ENCODE measurements at regions not wholly inside any gene's neighbourhood (a gene's known extent, or its start where the extent isn't known, plus 50 kb on each side); places are given as distances from the start of the nearest gene placed in this dataset.
A peak's percentile ranks its signal among the peaks of the same experiment; 100 is the strongest.

DNA sequence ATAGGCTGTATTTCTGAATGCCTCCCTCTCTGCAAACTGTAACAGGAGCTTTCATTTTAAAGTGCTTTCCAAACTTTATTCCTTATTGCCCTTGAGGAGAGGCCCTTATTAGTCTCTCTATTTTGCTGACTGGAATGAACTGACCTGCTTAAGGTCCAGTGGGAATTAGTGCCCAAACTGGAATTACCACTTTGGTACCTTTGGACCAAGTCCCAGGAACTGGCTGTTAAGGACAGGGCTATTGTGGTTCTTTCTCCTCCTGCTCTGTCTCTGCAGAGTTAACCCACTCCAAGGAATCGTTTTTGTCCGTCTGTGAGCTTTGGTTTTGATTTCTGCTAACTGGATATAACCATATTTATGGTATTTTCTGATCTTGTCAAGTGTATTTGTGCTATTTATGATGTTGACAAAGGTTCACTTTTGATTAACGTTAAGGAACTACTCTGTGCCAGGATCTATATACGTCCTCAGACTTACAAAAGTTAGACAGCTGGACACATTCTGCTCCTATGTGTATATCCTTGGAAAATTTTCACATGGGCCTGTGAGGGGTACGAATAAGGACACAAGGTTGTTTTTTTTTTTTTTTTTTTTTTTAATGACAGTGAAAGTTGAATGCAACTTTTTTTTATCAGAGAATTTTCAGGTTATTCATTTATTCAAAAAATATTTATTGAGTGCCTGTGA is 189.1 kb upstream of the ANKRD55 start:
- DNase-seq (peak in 2 of 4 donors; percentile 39 to 74), ATAC-seq (peak; percentile 96)
- TF ChIP-seq, protein P1, sequence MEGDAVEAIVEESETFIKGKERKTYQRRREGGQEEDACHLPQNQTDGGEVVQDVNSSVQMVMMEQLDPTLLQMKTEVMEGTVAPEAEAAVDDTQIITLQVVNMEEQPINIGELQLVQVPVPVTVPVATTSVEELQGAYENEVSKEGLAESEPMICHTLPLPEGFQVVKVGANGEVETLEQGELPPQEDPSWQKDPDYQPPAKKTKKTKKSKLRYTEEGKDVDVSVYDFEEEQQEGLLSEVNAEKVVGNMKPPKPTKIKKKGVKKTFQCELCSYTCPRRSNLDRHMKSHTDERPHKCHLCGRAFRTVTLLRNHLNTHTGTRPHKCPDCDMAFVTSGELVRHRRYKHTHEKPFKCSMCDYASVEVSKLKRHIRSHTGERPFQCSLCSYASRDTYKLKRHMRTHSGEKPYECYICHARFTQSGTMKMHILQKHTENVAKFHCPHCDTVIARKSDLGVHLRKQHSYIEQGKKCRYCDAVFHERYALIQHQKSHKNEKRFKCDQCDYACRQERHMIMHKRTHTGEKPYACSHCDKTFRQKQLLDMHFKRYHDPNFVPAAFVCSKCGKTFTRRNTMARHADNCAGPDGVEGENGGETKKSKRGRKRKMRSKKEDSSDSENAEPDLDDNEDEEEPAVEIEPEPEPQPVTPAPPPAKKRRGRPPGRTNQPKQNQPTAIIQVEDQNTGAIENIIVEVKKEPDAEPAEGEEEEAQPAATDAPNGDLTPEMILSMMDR (IDR thresholded peaks at IDR 0.05), result no peak
- Histone ChIP-seq H3K36me3 (no peaks in the 10 kb centered on the region), H3K4me3 (no peak overlapping the region), H3K27ac (peak overlapping the region; percentile 3 to 57), H3K27me3 (no peaks in the 10 kb centered on the region), H3K9me3 (peaks cover 0 to 26% of the 10 kb centered on the region in 2 donors), H3K4me1 (peaks cover 0 to 4% of the 10 kb centered on the region in 2 donors)
- intact Hi-C loops (cut with DNase I), result no loop called here

DNA sequence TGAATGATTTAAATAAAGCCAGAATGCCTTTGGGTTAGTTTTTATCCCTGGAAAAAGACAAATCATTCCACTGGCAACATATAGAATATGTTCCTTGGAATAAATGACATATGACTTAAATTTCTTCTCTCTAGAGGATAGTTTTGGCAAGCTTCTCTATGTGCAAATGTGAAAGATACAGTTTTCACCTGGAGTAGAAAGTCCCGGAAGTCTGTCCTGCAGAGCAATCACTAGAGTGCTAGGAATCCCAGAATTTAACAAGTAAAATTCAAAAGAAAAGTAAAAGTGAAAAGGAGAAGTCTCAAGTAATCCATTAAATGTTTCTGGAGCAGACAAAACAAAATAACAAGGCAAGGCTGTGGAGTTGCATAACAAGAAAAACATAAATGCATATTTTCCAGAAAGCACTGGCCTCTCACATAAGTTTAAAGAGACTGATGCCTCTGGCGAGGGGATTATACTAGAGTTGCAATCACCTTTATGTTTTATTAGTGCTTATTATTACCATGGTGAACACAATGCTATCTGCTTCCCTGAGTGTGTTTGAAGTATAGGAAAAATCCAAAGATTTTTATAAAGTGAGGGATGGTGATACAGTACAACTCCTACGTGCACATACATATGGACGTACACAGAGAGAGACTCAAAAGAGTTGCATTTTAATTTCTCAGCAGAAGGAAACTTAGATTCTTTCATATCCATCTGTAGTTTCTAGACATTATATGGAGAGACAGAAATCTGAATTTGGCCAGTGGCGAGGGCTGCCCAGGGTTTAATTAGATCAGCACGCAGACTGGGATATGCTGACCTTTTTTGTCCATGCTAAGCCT is 188.3 kb upstream of the ANKRD55 start:
- Histone ChIP-seq H3K27me3 (no peaks in the 10 kb centered on the region), H3K9me3 (peaks cover 0 to 26% of the 10 kb centered on the region in 2 donors), H3K4me3 (no peak overlapping the region), H3K27ac (peak overlapping the region; percentile 3 to 57), H3K36me3 (no peaks in the 10 kb centered on the region), H3K4me1 (peaks cover 0 to 4% of the 10 kb centered on the region in 2 donors)
- intact Hi-C loops (cut with DNase I), result no loop called here
- no peak for DNase-seq
- TF ChIP-seq, protein P1 (IDR thresholded peaks at IDR 0.05), result no peak
- ATAC-seq, result peak; percentile 9

DNA sequence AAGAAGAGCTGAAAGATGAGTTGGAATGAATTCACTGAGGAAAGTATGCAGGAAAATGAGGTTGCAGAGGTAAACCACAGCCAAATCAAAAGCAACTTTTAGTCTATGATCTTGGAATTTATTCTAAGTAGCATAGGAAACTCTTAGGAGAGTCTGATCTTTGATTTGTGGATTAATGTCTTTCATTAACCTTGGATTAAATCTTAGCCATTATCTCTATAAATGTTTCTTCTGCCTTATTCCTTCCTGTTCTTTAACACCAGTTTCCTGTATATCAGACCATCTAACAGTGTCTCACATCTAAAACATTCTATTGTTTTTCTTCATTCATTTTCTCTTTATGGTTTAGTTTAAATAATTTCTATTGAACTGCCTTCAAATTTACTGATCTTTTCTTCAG is 187.2 kb upstream of the ANKRD55 start:
- ATAC-seq (no peak), DNase-seq (no peak)
- Histone ChIP-seq H3K4me3 (no peak overlapping the region), H3K4me1 (peaks cover 0 to 13% of the 10 kb centered on the region in 2 donors), H3K27ac (no peak overlapping the region), H3K36me3 (no peaks in the 10 kb centered on the region), H3K9me3 (peaks cover 0 to 26% of the 10 kb centered on the region in 2 donors), H3K27me3 (no peaks in the 10 kb centered on the region)
- TF ChIP-seq, protein P1 (IDR thresholded peaks at IDR 0.05), result no peak
- intact Hi-C loops (cut with DNase I), result no loop called here

DNA sequence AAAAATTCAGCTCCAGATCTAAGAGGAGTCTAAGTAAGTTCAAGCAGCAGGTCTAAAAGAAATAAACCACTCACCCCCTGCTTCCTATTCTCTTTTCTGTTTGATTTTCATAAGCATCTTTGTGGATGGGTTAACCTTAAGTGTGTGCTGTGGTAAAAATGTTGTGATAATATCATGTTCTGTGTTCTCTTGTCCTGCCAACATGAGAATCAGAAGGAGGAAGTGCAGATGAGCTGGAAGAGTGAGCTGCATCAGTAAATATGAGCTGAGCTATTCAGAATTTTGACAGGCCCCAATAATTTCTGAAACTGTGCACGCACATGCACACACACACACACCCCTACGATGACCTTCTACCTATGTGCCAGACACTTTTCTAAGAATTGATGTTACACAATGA is 186.5 kb upstream of the ANKRD55 start:
- peaks cover 0 to 26% of the 10 kb centered on the region in 2 donors for H3K9me3 ChIP-seq
- no peaks in the 10 kb centered on the region for H3K27me3 ChIP-seq
- DNase-seq, result no peak
- no peak for ATAC-seq
- TF ChIP-seq, protein P1 (IDR thresholded peaks at IDR 0.05), result no peak
- H3K4me3 ChIP-seq, result no peak overlapping the region
- peaks cover 0 to 19% of the 10 kb centered on the region in 2 donors for H3K4me1 ChIP-seq
- intact Hi-C loops (cut with DNase I), result no loop called here
- H3K36me3 ChIP-seq, result no peaks in the 10 kb centered on the region
- no peak overlapping the region for H3K27ac ChIP-seq

DNA sequence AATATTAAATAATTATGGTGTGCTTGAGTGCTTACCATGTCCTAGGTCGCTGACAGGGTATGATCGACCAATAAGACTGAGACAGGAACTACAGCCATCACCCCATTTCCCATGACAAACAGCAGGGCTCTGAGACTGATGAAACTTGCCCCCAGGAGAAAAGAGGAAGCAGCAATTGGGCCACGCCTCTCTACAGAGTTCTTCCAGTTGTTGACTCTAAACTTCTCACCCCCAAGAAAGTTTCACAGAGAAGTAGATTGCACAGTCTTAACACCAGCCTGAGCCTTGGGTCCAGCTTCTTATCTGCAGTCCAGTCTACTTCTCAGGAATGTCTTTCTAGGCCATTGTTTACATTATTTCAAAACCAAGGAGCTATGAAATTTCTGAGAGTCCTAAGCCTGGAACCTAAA is 182.2 kb upstream of the ANKRD55 start:
- no peaks in the 10 kb centered on the region for H3K27me3 ChIP-seq
- H3K36me3 ChIP-seq, result no peaks in the 10 kb centered on the region
- ATAC-seq, result peak; percentile 82
- no peak overlapping the region for H3K4me3 ChIP-seq
- DNase-seq, result peak in 1 of 4 donors; percentile 84
- H3K9me3 ChIP-seq, result peaks cover 0 to 18% of the 10 kb centered on the region in 2 donors
- H3K27ac ChIP-seq, result peak overlapping the region; percentile 75 to 91
- H3K4me1 ChIP-seq, result peaks cover 7 to 48% of the 10 kb centered on the region in 2 donors
- intact Hi-C loops (cut with DNase I), result no loop called here
- TF ChIP-seq, protein P1 (IDR thresholded peaks at IDR 0.05), result no peak

Measured in left lung (tissue), 4 donors.